Parathyroid adenoma (tissue), 2 donors: ENCODE measurements at regions not wholly inside any gene's neighbourhood (a gene's known extent, or its start where the extent isn't known, plus 50 kb on each side); places are given as distances from the start of the nearest gene placed in this dataset.

ENCODE experiments used
- H2AFZ ChIP-seq: fragments of 300-600 bp; sonication (generic); one replicate; pipeline ENCODE4 v1.7.0; 2017; ENCODE audit warnings: antibody characterized with exemption, mild to moderate bottlenecking
- H3K27ac ChIP-seq: fragments of 300-600 bp; sonication (generic); one replicate; pipeline ENCODE4 v1.7.0; 2017
- H3K27me3 ChIP-seq: fragments of 300-600 bp; sonication (generic); one replicate; pipeline ENCODE4 v1.7.0; 2017; ENCODE audit warnings: low read length; ENCODE audit not compliant: control insufficient read depth, insufficient read depth
- H3K36me3 ChIP-seq: fragments of 300-600 bp; sonication (generic); one replicate; pipeline ENCODE4 v1.7.0; 2017; ENCODE audit warnings: low read length; ENCODE audit not compliant: control insufficient read depth, insufficient read depth
- H3K4me1 ChIP-seq: fragments of 300-600 bp; sonication (generic); one replicate; pipeline ENCODE4 v1.7.0; 2017; ENCODE audit warnings: control low read depth
- H3K4me2 ChIP-seq: fragments of 300-600 bp; sonication (generic); one replicate; pipeline ENCODE4 v1.7.0; 2017; ENCODE audit warnings: low read length
- H3K4me3 ChIP-seq: fragments of 300-600 bp; sonication (generic); one replicate; pipeline ENCODE4 v1.7.0; 2017; ENCODE audit warnings: low read depth, low read length
- H3K79me2 ChIP-seq: fragments of 300-600 bp; sonication (generic); one replicate; pipeline ENCODE4 v1.7.0; 2017; ENCODE audit warnings: control low read depth
- H3K9ac ChIP-seq: fragments of 300-600 bp; sonication (generic); one replicate; pipeline ENCODE4 v1.7.0; 2017; ENCODE audit warnings: mild to moderate bottlenecking
- H3K9me3 ChIP-seq: fragments of 300-600 bp; sonication (generic); one replicate; pipeline ENCODE4 v1.7.0; 2017; ENCODE audit warnings: low read length; ENCODE audit not compliant: control insufficient read depth
- TF ChIP-seq, protein P1 (sequence below): fragments of 300-600 bp; sonication (generic); IDR thresholded peaks from one replicate; pipeline ENCODE4 v1.7.0; 2017; ENCODE audit warnings: antibody characterized with exemption, mild to moderate bottlenecking
- donor health status: primary hyperparathyroidism.

DNA sequence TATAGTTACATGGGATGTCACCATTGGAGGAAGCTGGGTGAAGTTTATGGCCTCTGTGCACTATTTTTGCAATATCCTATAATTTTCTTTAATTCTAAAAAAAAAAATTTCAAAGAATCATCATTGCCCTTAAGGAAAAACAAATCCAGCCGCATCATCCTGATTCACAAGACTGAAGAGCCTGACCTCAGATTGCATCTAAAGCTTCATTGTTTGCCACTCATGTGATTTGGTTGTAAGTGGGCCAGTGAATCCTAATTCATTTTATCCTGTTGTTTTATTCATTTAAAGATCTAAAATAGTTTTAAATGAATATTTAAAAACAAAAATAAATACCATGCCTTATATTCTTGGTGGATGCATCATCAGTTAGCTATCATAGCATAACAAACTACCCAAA lies 504.5 kb downstream of the TBC1D4 start:
- Histone ChIP-seq H3K27ac (no peak overlapping the region), H2AFZ (no peak overlapping the region), H3K27me3 (no peaks in the 10 kb centered on the region), H3K79me2 (no peaks in the 10 kb centered on the region), H3K4me1 (no peaks in the 10 kb centered on the region), H3K4me3 (no peak overlapping the region), H3K9ac (no peak overlapping the region), H3K36me3 (no peaks in the 10 kb centered on the region), H3K9me3 (no peaks in the 10 kb centered on the region), H3K4me2 (no peak overlapping the region)
- TF ChIP-seq, protein P1, sequence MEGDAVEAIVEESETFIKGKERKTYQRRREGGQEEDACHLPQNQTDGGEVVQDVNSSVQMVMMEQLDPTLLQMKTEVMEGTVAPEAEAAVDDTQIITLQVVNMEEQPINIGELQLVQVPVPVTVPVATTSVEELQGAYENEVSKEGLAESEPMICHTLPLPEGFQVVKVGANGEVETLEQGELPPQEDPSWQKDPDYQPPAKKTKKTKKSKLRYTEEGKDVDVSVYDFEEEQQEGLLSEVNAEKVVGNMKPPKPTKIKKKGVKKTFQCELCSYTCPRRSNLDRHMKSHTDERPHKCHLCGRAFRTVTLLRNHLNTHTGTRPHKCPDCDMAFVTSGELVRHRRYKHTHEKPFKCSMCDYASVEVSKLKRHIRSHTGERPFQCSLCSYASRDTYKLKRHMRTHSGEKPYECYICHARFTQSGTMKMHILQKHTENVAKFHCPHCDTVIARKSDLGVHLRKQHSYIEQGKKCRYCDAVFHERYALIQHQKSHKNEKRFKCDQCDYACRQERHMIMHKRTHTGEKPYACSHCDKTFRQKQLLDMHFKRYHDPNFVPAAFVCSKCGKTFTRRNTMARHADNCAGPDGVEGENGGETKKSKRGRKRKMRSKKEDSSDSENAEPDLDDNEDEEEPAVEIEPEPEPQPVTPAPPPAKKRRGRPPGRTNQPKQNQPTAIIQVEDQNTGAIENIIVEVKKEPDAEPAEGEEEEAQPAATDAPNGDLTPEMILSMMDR = no peak

DNA sequence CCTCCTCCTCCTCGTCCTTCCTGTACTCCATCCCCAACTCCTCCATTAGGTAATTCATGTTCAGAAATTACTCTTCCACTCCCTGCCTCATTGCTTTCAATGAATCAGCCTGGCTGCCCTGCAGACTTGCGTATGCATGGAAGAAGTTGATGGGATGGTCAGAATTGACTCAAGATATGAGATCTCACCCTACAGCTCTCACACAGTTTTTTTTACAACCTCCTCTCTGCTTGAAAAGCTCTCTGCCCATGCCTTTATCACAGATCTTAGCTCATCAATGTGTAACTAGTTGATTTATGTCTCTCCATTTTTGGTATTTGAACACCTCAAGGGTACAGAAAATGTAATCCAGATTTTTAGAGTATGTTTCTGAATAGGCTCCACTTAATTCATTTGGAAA lies 506.9 kb downstream of the TBC1D4 start:
- Histone ChIP-seq H3K27ac (no peak overlapping the region), H3K27me3 (no peaks in the 10 kb centered on the region), H3K36me3 (no peaks in the 10 kb centered on the region), H2AFZ (no peak overlapping the region), H3K9me3 (no peaks in the 10 kb centered on the region), H3K79me2 (no peaks in the 10 kb centered on the region), H3K4me2 (no peak overlapping the region), H3K9ac (no peak overlapping the region), H3K4me1 (no peaks in the 10 kb centered on the region), H3K4me3 (no peak overlapping the region)
- TF ChIP-seq, protein P1 = no peak

DNA sequence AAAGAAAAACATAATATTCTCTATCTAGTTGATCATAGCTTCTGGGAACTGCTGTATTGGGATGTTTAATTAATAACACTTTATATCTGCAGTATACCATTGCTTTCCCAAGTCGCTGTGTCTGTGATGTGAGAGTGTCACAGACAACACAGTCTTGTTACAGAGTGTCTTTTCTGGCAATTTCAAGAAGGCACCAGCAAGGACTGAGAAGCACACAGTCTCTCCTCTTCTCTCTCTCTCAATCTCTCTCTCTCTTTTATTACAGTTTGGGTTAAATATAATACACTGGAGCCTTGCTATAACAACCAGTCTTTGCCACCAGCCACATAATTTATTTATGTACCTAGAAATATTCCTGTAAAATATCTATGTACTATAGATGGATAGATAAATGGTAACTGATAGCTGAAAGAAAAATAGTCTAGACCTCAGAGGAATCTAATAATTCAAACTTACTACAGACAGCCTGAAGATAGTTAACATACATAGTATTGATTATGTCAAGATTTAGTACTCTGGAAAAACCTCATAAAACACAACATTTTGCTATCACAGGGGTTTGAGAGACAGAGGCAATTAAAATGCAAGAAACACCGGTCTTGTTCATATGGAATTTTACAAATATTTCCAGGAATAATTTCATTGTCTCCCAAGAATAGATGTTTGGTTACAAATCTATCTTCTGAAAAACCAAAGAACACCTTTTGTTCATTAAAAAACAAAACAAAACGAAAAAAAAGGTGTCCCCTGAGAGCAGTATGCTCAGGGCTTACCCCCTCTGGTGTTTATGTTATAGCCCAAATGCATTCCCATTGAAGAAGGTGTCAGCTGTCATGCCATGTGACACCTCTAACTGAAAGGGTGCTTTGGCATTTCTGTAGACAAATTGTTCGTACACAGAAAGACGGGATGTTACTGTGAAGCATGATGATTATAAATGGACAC lies 507.8 kb downstream of the TBC1D4 start:
- no peak overlapping the region for H3K27ac ChIP-seq
- TF ChIP-seq, protein P1 = no peak
- no peaks in the 10 kb centered on the region for H3K9me3 ChIP-seq
- no peaks in the 10 kb centered on the region for H3K27me3 ChIP-seq
- no peak overlapping the region for H3K9ac ChIP-seq
- H3K36me3 ChIP-seq = no peaks in the 10 kb centered on the region
- H3K4me1 ChIP-seq = no peaks in the 10 kb centered on the region
- H3K4me2 ChIP-seq = no peak overlapping the region
- no peak overlapping the region for H2AFZ ChIP-seq
- H3K79me2 ChIP-seq = no peaks in the 10 kb centered on the region
- H3K4me3 ChIP-seq = no peak overlapping the region

DNA sequence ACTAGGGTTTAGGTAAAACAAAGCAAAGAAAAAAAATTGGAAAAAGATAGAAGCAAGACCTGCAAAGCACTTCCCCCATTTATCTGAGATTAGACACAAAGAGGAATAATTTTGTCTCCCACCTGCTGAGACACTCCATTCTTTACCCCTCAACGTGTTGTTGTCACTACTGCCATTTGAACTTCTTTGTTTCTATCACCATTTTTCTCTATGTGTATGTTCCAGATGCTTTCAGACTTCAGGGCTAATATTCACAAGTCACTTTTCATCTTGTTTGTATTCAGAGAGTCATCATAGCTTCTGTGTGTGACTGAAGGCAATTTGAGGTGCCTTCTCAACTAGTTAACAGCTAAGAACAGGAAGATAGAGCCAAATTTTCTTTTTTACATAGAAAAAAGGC lies 512.5 kb downstream of the TBC1D4 start:
- Histone ChIP-seq H3K79me2 (no peaks in the 10 kb centered on the region), H3K4me3 (no peak overlapping the region), H3K4me2 (no peak overlapping the region), H3K36me3 (no peaks in the 10 kb centered on the region), H3K9ac (no peak overlapping the region), H3K4me1 (no peaks in the 10 kb centered on the region), H3K9me3 (no peaks in the 10 kb centered on the region), H3K27me3 (no peaks in the 10 kb centered on the region), H3K27ac (no peak overlapping the region), H2AFZ (no peak overlapping the region)
- TF ChIP-seq, protein P1 = no peak
